DND-41 (cell line): ENCODE measurements at regions not wholly inside any gene's neighbourhood (a gene's known extent, or its start where the extent isn't known, plus 50 kb on each side); places are given as distances from the start of the nearest gene placed in this dataset.

ENCODE experiments used
- ATAC-seq: fragments of 200-7000 bp; cut with Tn5 transposase; 3 replicates; pipeline ENCODE4 v1.9.1; 2021; ENCODE audit warnings: low read depth; ENCODE audit not compliant: insufficient read depth
- DNase-seq: peaks from one replicate; pipeline ENCODE4 v3.0.0-alpha.2; 2020
- H2AFZ ChIP-seq: 2 replicates; pipeline ENCODE4 v1.6.0; 2012; ENCODE audit warnings: low read depth, low read length
- H3K27ac ChIP-seq: 2 replicates; pipeline ENCODE4 v1.5.1; 2012; ENCODE audit warnings: low read length, inconsistent platforms
- H3K27me3 ChIP-seq: fragments of 200-600 bp; sonication (generic); 2 replicates; pipeline ENCODE4 v1.6.0; 2012; ENCODE audit warnings: low read length, mild to moderate bottlenecking, inconsistent platforms; ENCODE audit not compliant: insufficient read depth, poor library complexity
- H3K36me3 ChIP-seq: 2 replicates; pipeline ENCODE4 v1.5.1; 2012; ENCODE audit warnings: low read length, inconsistent platforms; ENCODE audit not compliant: insufficient read depth
- H3K4me1 ChIP-seq: 2 replicates; pipeline ENCODE4 v1.5.1; 2012; ENCODE audit warnings: mild to moderate bottlenecking, low read length; ENCODE audit not compliant: insufficient read depth
- H3K4me2 ChIP-seq: 2 replicates; pipeline ENCODE4 v1.6.0; 2012; ENCODE audit warnings: mild to moderate bottlenecking, moderate library complexity, low read length, inconsistent platforms; ENCODE audit not compliant: insufficient read depth
- H3K4me3 ChIP-seq, 2 experiments: fragments of 200-600 bp in 1 of 2; shearing (Covaris generic) in 1 of 2; 2 replicates each; pipeline ENCODE4 v1.5.1; 2012 to 2016; ENCODE audit warnings: inconsistent platforms in 2 of 2, low read length in 2 of 2, mild to moderate bottlenecking in 2 of 2, low read depth in 1 of 2, moderate library complexity in 1 of 2
- H3K79me2 ChIP-seq: 2 replicates; pipeline ENCODE4 v1.6.0; 2012; ENCODE audit warnings: low read length, inconsistent platforms; ENCODE audit not compliant: insufficient read depth
- H3K9ac ChIP-seq: 2 replicates; pipeline ENCODE4 v1.6.0; 2012; ENCODE audit warnings: low read depth, mild to moderate bottlenecking, inconsistent platforms, low read length, moderate library complexity
- H3K9me3 ChIP-seq: 2 replicates; pipeline ENCODE4 v1.5.1; 2012; ENCODE audit warnings: low read length, moderate library complexity, mild to moderate bottlenecking, inconsistent platforms; ENCODE audit not compliant: insufficient read depth, severe bottlenecking
- H4K20me1 ChIP-seq: 2 replicates; pipeline ENCODE4 v1.6.0; 2012; ENCODE audit warnings: low read length; ENCODE audit not compliant: insufficient read depth
- CTCF ChIP-seq: IDR thresholded peaks from 2 replicates; pipeline ENCODE4 v1.5.1; 2012; ENCODE audit warnings: borderline replicate concordance, low read length, moderate library complexity, mild to moderate bottlenecking; ENCODE audit not compliant: poor library complexity, severe bottlenecking; ENCODE audit errors: extremely low read depth
- EZH2 ChIP-seq: IDR thresholded peaks from 3 replicates; pipeline ENCODE4 v1.6.1; 2012; ENCODE audit warnings: borderline replicate concordance, low read depth, mild to moderate bottlenecking, moderate library complexity, low read length, inconsistent platforms; ENCODE audit not compliant: severe bottlenecking

DNA sequence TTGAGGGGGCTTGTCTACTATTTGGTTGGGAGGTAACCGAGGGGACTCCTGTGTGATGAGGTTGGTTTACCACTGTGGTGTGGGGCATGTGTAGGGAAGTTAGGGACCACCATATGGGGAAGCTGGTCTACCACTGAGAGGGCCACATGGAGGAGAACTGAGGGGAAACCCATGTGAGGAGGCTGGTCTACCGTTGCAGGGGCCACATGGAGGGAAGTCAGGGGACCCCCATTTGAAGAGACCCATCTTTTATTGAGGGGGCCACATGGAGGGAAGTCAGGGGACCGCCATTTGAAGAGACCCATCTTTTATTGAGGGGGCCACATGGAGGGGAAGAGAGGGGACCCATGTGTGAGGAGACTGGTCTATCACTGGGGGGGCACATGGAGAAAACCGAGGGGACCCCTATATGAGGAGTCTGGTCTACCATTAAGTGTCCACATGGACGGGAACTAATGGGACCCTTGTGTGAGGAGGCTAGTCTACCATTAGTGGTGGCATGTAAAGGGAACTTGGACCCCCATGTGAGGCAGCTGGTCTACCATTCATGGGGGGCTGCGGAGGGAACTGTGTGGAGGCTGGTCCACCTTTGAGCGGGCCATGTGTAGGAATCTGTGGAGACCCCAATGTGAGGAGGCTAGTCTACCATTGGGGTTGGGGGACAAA, 165.5 kb downstream of the FBLN2 start:
- no peak for ATAC-seq
- Histone ChIP-seq H3K9me3 (no peaks in the 10 kb centered on the region), H3K36me3 (no peaks in the 10 kb centered on the region), H3K27me3 (no peaks in the 10 kb centered on the region), H3K27ac (no peak overlapping the region), H2AFZ (no peak overlapping the region), H4K20me1 (no peaks in the 10 kb centered on the region), H3K4me2 (no peak overlapping the region), H3K4me1 (no peaks in the 10 kb centered on the region), H3K9ac (no peak overlapping the region), H3K4me3 (no peak overlapping the region), H3K79me2 (no peaks in the 10 kb centered on the region)
- no peak for TF ChIP-seq CTCF
- TF ChIP-seq EZH2 = no peak
- DNase-seq = no peak

DNA sequence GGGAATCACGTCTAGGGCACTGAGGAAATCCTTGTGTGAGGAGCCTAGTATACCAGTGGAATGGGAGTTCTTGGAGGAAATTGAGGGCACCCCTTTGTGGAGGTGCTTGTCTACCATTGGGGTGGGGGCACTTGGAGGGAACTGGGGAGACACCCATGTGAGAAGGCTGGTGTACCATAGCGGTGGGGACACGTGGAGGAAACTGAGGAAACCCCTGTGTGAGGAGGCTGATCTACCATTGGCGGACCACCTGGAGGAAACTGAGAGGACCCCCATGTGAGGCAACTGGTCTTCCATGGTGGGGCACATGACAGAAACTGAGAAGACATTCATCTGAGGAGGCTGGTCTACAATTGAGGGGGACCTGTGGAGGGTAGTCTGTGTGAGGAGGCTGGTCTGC, 164.5 kb downstream of the FBLN2 start:
- TF ChIP-seq CTCF (no peak), EZH2 (no peak)
- Histone ChIP-seq H3K4me1 (no peaks in the 10 kb centered on the region), H3K79me2 (no peaks in the 10 kb centered on the region), H3K9me3 (no peaks in the 10 kb centered on the region), H3K9ac (no peak overlapping the region), H3K4me3 (no peak overlapping the region), H3K36me3 (no peaks in the 10 kb centered on the region), H3K27me3 (no peaks in the 10 kb centered on the region), H3K27ac (no peak overlapping the region), H4K20me1 (no peaks in the 10 kb centered on the region), H3K4me2 (no peak overlapping the region), H2AFZ (no peak overlapping the region)
- no peak for ATAC-seq
- no peak for DNase-seq

DNA sequence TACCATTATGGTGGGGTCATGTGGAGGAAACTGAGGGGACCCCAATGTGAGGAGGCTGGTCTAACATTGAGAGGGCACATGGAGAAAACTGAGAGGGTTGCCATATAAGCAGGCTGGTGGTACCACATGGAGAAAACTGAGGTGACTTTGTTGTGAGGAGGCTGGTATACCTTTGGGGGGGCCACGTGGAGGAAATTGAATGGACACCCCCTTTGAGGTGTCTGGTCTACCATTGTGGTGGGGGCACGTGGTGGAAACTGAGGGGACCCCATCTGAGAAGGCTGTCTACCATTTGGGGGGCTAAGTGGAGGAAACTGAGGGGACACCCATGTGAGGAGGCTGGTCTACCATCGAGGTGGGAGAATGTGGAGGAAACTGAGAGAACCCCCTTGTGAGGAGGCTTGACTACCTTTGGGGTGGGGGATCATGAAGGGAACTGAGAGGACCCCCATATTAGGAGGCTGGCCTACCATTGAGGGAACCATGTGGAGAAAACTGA, 163.8 kb downstream of the FBLN2 start:
- Histone ChIP-seq H3K79me2 (no peaks in the 10 kb centered on the region), H3K27me3 (no peaks in the 10 kb centered on the region), H3K36me3 (no peaks in the 10 kb centered on the region), H3K27ac (no peak overlapping the region), H3K9ac (no peak overlapping the region), H3K4me3 (no peak overlapping the region), H3K9me3 (no peaks in the 10 kb centered on the region), H4K20me1 (no peaks in the 10 kb centered on the region), H2AFZ (no peak overlapping the region), H3K4me1 (no peaks in the 10 kb centered on the region), H3K4me2 (no peak overlapping the region)
- TF ChIP-seq EZH2 (no peak), CTCF (no peak)
- ATAC-seq = no peak
- no peak for DNase-seq
